Fibroblast of lung (primary cell): ENCODE measurements at regions not wholly inside any gene's neighbourhood (a gene's known extent, or its start where the extent isn't known, plus 50 kb on each side); places are given as distances from the start of the nearest gene placed in this dataset.

ENCODE experiments used
- DNase-seq, 2 donors: peaks; one replicate each; pipeline versions ENCODE4 v3.0.0 to v3.0.0-alpha.2; 2010; ENCODE audit warnings: low read depth in 2 of 2
- H2AFZ ChIP-seq: 2 replicates; pipeline ENCODE4 v1.5.1; 2012; ENCODE audit warnings: low read length, control low read depth, inconsistent platforms
- H3K27ac ChIP-seq: 2 replicates; pipeline ENCODE4 v1.5.1; 2011; ENCODE audit warnings: low read length, control low read depth; ENCODE audit not compliant: insufficient read depth
- H3K27me3 ChIP-seq: 2 replicates; pipeline ENCODE4 v1.5.1; 2011; ENCODE audit warnings: mild to moderate bottlenecking, low read length; ENCODE audit not compliant: control insufficient read depth, insufficient read depth
- H3K36me3 ChIP-seq: 2 replicates; pipeline ENCODE4 v1.5.1; 2011; ENCODE audit warnings: low read length; ENCODE audit not compliant: control insufficient read depth, insufficient read depth
- H3K4me1 ChIP-seq: 2 replicates; pipeline ENCODE4 v1.5.1; 2011; ENCODE audit warnings: low read length; ENCODE audit not compliant: control insufficient read depth, insufficient read depth; ENCODE audit errors: extremely low read depth
- H3K4me2 ChIP-seq: 2 replicates; pipeline ENCODE4 v1.5.1; 2011; ENCODE audit warnings: low read length, control low read depth; ENCODE audit not compliant: insufficient read depth; ENCODE audit errors: extremely low read depth
- H3K4me3 ChIP-seq, 4 experiments: fragments of 200-600 bp in 1 of 4; sonication (generic) in 1 of 4; replicated peaks in 1 of 4; 2 replicates each; pipeline ENCODE4 v1.5.1; 2011 to 2016; ENCODE audit warnings: low read length in 4 of 4, low read depth in 3 of 4, mild to moderate bottlenecking in 3 of 4, control low read depth in 2 of 4, inconsistent platforms in 1 of 4, mixed read lengths in 1 of 4; ENCODE audit not compliant: insufficient read depth in 1 of 4; ENCODE audit errors: control extremely low read depth in 1 of 4
- H3K79me2 ChIP-seq: 2 replicates; pipeline ENCODE4 v1.5.1; 2012; ENCODE audit warnings: mild to moderate bottlenecking, low read length, inconsistent platforms; ENCODE audit not compliant: control insufficient read depth, insufficient read depth
- H3K9ac ChIP-seq: 2 replicates; pipeline ENCODE4 v1.5.1; 2011; ENCODE audit warnings: mild to moderate bottlenecking, low read length, control low read depth; ENCODE audit not compliant: insufficient read depth
- H3K9me3 ChIP-seq: 2 replicates; pipeline ENCODE4 v1.5.1; 2012; ENCODE audit warnings: low read depth, low read length; ENCODE audit not compliant: control insufficient read depth, insufficient read depth
- H4K20me1 ChIP-seq: 2 replicates; pipeline ENCODE4 v1.5.1; 2011; ENCODE audit warnings: low read length; ENCODE audit not compliant: control insufficient read depth, insufficient read depth; ENCODE audit errors: extremely low read depth
- EZH2 ChIP-seq: IDR thresholded peaks from 2 replicates; pipeline ENCODE4 v1.5.1; 2012; ENCODE audit warnings: low read length, control low read depth, mild to moderate bottlenecking; ENCODE audit errors: missing control alignments
- TF ChIP-seq, protein P1 (sequence below), 2 donors: IDR thresholded peaks in 1 of 2; conservative IDR thresholded peaks in 1 of 2; 1 replicate in 1 of 2; 2 replicates in 1 of 2; pipeline ENCODE4 v1.5.1; 2011 to 2012; ENCODE audit warnings: low read length in 2 of 2, control low read depth in 1 of 2, inconsistent platforms in 1 of 2, low read depth in 1 of 2, mild to moderate bottlenecking in 1 of 2

- no peaks in the 10 kb centered on the region for H3K9me3 ChIP-seq
- DNase-seq = peak in 1 of 2 donors; percentile 79
These were observed 81.1 kb upstream of the RFLNA start for GRCh38 chr12:124213666-124214347.

GRCh38 chr12:124214574-124214973, 80.3 kb upstream of the RFLNA start:
- Histone ChIP-seq H3K4me2 (no peak overlapping the region), H4K20me1 (no peaks in the 10 kb centered on the region), H3K27me3 (no peaks in the 10 kb centered on the region), H3K9ac (no peak overlapping the region), H3K4me1 (no peaks in the 10 kb centered on the region), H3K4me3 (no peak overlapping the region), H2AFZ (no peak overlapping the region), H3K27ac (no peak overlapping the region), H3K9me3 (no peaks in the 10 kb centered on the region), H3K79me2 (no peaks in the 10 kb centered on the region), H3K36me3 (no peaks in the 10 kb centered on the region)
- no peak for DNase-seq
- TF ChIP-seq, protein P1, sequence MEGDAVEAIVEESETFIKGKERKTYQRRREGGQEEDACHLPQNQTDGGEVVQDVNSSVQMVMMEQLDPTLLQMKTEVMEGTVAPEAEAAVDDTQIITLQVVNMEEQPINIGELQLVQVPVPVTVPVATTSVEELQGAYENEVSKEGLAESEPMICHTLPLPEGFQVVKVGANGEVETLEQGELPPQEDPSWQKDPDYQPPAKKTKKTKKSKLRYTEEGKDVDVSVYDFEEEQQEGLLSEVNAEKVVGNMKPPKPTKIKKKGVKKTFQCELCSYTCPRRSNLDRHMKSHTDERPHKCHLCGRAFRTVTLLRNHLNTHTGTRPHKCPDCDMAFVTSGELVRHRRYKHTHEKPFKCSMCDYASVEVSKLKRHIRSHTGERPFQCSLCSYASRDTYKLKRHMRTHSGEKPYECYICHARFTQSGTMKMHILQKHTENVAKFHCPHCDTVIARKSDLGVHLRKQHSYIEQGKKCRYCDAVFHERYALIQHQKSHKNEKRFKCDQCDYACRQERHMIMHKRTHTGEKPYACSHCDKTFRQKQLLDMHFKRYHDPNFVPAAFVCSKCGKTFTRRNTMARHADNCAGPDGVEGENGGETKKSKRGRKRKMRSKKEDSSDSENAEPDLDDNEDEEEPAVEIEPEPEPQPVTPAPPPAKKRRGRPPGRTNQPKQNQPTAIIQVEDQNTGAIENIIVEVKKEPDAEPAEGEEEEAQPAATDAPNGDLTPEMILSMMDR (conservative IDR thresholded peaks at IDR 0.05 in 1 of 2, IDR thresholded peaks at IDR 0.05 in 1 of 2; ENCODE audit: low read depth in 1 of 2, low read length in 2 of 2) = no peak
- no peak for TF ChIP-seq EZH2

More at GRCh38 chr12:124213666-124214347, 81.1 kb upstream of the RFLNA start:
- no peak overlapping the region for H3K4me3 ChIP-seq
- H3K4me2 ChIP-seq = no peak overlapping the region
- no peak overlapping the region for H2AFZ ChIP-seq
- no peaks in the 10 kb centered on the region for H3K79me2 ChIP-seq
- no peak for TF ChIP-seq EZH2
- TF ChIP-seq, protein P1 (conservative IDR thresholded peaks at IDR 0.05 in 1 of 2, IDR thresholded peaks at IDR 0.05 in 1 of 2; ENCODE audit: low read depth in 1 of 2, low read length in 2 of 2) = no peak
- no peaks in the 10 kb centered on the region for H4K20me1 ChIP-seq
- H3K4me1 ChIP-seq = no peaks in the 10 kb centered on the region
- H3K36me3 ChIP-seq = no peaks in the 10 kb centered on the region
- H3K27ac ChIP-seq = no peak overlapping the region
- H3K9ac ChIP-seq = no peak overlapping the region
- H3K27me3 ChIP-seq = no peaks in the 10 kb centered on the region

GRCh38 chr12:124216966-124217365, 77.9 kb upstream of the RFLNA start:
- no peaks in the 10 kb centered on the region for H3K27me3 ChIP-seq
- TF ChIP-seq, protein P1 (conservative IDR thresholded peaks at IDR 0.05 in 1 of 2, IDR thresholded peaks at IDR 0.05 in 1 of 2; ENCODE audit: low read depth in 1 of 2, low read length in 2 of 2) = no peak
- no peak for TF ChIP-seq EZH2
- no peak overlapping the region for H3K4me2 ChIP-seq
- H2AFZ ChIP-seq = no peak overlapping the region
- no peak overlapping the region for H3K9ac ChIP-seq
- no peak overlapping the region for H3K4me3 ChIP-seq
- DNase-seq = no peak
- H3K9me3 ChIP-seq = no peaks in the 10 kb centered on the region
- H3K27ac ChIP-seq = no peak overlapping the region
- H3K79me2 ChIP-seq = no peaks in the 10 kb centered on the region
- no peaks in the 10 kb centered on the region for H4K20me1 ChIP-seq
- no peaks in the 10 kb centered on the region for H3K36me3 ChIP-seq
- no peaks in the 10 kb centered on the region for H3K4me1 ChIP-seq
